Astrocyte of the spinal cord (primary cell): ENCODE measurements at regions not wholly inside any gene's neighbourhood (a gene's known extent, or its start where the extent isn't known, plus 50 kb on each side); places are given as distances from the start of the nearest gene placed in this dataset.

ENCODE experiments used
- DNase-seq: peaks from one replicate; pipeline ENCODE4 v3.0.0; 2011; ENCODE audit warnings: low read depth, low spot score
- H3K4me3 ChIP-seq: 2 replicates; pipeline ENCODE4 v1.5.1; 2011; ENCODE audit warnings: low read depth, mild to moderate bottlenecking, low read length, moderate library complexity
- CTCF ChIP-seq: IDR thresholded peaks from 2 replicates; pipeline ENCODE4 v1.5.1; 2012; ENCODE audit warnings: low read depth, mild to moderate bottlenecking, low read length, inconsistent platforms
- in situ Hi-C: cut with HindIII; loops from 2 replicates; pipeline ENCODE4 v1.10.0; 2017; ENCODE audit warnings: low sequenced_read_pairs

GRCh38 chr15:101568821-101569555 lies 79.5 kb upstream of the PCSK6 start:
- TF ChIP-seq CTCF: no peak
- in situ Hi-C loops: no loop called here
- no peak for DNase-seq
- H3K4me3 ChIP-seq: no peak overlapping the region

- peak; percentile 23 for DNase-seq
- no peak overlapping the region for H3K4me3 ChIP-seq
- no peak for TF ChIP-seq CTCF
- in situ Hi-C loops: no loop called here
Observed at GRCh38 chr15:101568309-101568708, 78.8 kb upstream of the PCSK6 start.

GRCh38 chr15:101566748-101567488 lies 77.4 kb upstream of the PCSK6 start:
- no peak for TF ChIP-seq CTCF
- no peak overlapping the region for H3K4me3 ChIP-seq
- no peak for DNase-seq
- in situ Hi-C loops: no loop called here

- in situ Hi-C loops: no loop called here
- no peak for TF ChIP-seq CTCF
- DNase-seq: no peak
- no peak overlapping the region for H3K4me3 ChIP-seq
Observed at GRCh38 chr15:101565377-101565776, 75.9 kb upstream of the PCSK6 start.

GRCh38 chr15:101563176-101563796 lies 73.8 kb upstream of the PCSK6 start:
- no peak overlapping the region for H3K4me3 ChIP-seq
- no peak for TF ChIP-seq CTCF
- no peak for DNase-seq
- in situ Hi-C loops: no loop called here

GRCh38 chr15:101562428-101563059 lies 73.0 kb upstream of the PCSK6 start:
- no peak for DNase-seq
- TF ChIP-seq CTCF: no peak
- in situ Hi-C loops: no loop called here
- H3K4me3 ChIP-seq: no peak overlapping the region
